Muscle of back (tissue), 3 donors: ENCODE measurements at regions not wholly inside any gene's neighbourhood (a gene's known extent, or its start where the extent isn't known, plus 50 kb on each side); places are given as distances from the start of the nearest gene placed in this dataset.
"Not testable (repeated sequence)": the region's sequence is repeated elsewhere in the genome, so short reads cannot be mapped to it uniquely, and the experiment has no call there.

Source experiments
- DNase-seq, 3 donors: peaks; one replicate each; pipeline versions ENCODE4 v3.0.0 to v3.0.0-alpha.2; 2013

DNA sequence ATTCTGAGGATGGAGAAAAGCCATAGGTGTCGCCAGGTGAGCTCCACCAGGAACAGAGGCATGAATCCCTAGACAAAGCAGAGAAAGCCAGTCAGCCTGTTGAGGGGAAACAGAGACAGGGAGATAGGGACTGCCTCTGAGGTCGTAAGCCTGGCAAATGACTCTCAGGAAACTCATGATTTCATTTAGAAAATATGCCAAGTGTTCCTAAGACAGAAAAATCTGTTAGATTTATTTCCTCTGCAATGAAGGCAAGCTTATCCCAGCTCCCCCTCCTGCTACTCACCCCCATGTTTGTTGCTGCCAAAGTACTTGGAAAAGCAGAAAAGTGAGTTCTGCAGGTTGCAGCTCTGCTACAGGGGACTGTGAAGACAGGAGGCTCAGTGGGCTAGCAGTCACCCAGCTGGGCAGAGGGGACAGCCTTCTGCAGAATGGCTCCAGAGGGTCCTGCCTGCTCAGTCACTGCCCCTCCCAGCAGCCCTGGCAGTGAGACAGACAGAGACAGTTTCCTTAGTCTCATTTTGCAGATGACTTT is 184.3 kb downstream of the ADRA2A start:
- DNase-seq = no peak

DNA sequence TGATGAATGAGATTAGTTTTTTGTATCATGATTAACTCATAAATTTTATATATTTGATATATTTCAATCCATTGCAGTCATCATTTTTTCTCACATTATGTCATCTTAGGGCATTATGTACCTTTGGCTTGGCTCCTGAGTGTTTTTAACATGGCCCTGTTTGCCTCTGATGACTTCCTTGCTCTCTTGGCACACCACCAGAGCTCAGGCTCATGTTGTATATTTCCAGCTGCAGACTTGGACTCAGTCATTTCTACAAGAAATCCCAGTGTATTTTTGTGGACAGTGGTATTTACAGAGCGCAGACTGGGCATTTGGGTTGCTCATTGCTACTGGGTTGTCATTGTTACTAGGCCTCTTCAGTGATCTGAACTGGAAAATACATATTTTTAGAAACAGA is 188.5 kb downstream of the ADRA2A start:
- no peak for DNase-seq

DNA sequence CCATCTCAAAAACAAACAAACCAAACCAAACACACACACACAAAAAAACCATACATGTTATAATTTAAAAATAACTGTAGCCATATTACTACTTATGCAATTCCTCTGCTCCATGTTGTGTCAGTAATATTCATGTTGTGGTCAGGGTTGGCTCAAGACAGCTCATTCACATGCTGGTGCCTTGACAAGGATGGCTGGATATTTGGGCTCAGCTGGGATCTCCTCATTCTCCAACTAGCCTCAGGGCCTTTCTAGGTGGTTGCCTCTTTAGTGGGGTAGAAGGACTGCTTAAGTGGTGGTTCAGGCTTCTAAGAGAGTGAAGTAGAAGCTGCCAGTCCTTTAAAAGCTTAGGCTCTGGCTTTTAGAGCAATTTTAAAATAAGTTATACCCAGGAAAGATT is 189.3 kb downstream of the ADRA2A start:
- DNase-seq = no peak

DNA sequence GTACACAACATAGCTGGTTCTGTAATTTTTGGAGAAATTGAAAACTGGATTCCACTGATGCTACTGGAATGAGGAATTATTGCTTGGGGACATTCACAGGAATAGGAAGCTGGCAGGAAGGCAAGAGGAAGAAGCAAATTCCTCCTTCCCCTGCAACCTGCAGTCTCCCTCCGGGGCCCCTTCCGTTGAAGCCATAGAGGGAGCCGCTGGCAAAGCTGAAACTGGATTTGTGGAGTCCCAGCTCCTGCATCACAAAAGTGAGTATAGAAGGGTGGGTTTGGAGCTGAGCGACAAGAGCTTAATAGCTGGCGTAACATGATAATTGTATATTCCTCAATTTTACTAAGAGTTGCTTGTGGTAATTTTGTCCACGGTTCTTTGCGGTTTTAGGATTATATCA is 190.8 kb downstream of the ADRA2A start:
- no peak for DNase-seq

DNA sequence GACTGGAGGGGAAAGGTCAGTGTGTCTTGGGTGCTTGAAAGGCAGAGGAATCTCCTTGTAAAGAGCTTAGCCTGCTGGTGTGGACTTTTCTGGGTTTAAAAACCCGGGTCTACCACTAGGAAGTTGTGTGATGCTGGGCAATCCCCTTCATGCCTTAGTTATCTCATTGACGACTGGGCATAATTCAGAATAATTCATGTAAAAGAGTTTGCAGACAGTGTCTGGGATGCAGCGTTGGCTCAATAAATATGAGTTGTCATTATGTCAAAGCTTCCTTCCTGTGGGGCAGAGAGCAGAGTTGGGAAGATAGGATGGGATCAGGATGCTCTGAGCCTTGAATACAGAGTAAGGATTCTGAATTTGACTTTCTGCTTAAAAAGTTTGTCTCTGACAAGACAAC is 196.4 kb downstream of the ADRA2A start:
- DNase-seq = no peak

DNA sequence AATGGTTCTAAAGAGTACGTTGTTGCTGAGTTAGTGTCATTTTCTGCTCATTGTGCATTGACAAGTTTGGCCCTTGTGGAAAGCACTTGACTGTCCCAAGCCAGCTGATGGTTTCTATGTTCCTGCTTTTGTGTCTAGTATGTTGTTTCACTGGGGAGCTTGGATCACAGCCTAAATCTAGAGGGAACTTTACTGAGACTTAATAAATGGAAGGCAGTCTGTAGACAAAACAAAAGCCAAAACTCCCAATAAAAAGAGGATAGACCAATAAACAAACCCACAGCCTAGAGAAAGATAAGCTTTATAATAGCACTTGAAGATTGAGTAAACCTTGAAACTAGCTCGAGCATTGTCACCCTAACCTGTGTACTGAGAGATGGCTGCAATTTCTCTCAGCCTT is 196.8 kb downstream of the ADRA2A start:
- DNase-seq = no peak

DNA sequence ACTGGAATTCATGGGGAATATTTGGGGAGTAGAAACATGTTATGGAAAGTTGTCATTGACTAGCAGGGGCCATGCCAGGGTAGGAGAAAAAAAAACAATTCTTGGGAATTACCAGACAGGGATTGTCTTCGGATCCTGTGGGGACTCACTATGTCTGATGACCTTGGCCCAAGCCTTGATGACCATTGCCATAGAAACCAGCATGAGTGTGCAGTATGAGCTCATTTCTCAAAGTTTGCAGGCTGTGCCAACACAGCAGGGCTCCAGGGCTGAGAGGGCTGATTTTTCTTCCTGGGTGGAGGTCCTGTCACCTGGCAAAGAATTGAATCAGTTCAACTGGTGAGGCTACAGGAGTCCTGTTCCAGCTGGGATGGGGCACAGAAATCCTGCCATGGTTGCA is 198.3 kb downstream of the ADRA2A start:
- no peak for DNase-seq

DNA sequence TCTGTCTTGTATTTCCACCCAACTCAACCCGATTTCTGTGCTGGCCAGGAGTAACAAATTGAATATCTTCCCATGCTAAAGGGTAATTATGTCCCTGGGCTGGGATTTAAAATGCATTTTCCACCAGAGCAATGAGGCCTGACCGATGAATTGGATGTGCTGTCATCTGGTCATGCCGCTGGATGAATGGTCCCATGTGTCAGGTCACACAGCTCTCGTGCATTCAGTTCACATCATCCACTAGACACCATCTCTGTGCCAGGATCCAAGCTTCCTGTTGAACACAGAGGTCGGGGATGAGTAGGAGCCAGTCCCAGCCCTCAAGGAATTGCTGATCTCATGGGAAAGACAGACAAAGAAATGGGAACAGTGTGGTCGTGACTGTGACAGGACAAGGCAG is 200.8 kb downstream of the ADRA2A start:
- DNase-seq = peak in 1 of 3 donors; percentile 37

DNA sequence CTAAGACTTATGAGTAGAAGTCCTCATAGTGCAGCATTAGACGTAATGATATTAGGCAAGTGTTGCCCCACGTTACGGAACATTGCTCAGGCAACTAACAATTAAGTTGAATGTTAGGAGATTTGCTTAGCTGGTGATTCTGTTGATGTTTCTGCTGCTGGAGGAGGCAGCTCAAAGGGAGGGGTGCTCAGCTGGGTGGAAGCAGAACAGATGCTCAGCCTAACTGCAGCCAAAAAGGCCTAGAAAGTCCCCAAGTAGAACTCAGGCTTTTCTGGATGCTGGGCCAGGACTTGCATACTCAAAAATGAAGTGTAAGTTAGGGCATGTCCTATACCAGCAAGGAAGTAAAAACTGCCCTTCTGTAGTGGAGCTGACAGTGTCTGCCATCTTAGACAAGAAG is 201.4 kb downstream of the ADRA2A start:
- no peak for DNase-seq

DNA sequence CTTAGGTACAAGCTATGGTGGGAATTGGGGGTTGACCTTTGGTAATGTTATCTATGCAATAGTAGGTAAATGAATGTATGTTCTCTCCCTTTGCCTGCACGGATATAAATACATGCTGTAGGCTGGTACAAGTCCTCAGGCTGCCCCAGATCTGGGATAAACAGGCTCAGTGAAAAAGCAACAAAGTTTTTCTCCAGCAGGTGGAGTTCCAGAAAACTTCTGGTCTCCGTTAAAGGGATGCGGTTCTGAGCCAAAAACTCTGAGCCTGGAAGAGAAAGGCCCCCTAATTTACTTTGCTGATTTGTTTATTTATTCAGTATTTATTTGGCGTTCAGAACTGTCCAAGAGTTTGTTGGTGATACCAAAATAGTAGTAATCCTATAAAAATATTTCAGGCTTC is 204.7 kb downstream of the ADRA2A start:
- peak in 1 of 3 donors; percentile 52 for DNase-seq

DNA sequence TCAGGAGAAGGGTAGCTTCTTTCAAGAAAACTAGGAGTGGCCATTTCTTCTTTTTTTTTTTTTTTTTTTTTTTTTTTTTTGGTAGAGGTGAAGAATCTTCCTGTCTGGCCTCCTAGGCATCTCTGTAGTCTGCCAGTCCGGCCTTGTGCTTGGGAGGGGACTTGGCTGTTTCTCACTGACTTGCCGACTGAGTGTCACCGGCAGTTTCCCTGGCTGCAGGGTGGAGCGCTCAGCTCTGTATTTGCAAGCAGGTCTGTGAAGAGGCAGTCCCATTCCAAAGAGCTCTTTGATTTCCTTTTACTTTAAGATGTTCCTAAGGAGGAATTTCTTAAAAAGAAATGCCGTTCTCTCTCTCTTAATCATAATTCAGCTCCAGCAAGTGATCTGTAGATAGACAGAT is 212.6 kb downstream of the ADRA2A start:
- DNase-seq = no peak

DNA sequence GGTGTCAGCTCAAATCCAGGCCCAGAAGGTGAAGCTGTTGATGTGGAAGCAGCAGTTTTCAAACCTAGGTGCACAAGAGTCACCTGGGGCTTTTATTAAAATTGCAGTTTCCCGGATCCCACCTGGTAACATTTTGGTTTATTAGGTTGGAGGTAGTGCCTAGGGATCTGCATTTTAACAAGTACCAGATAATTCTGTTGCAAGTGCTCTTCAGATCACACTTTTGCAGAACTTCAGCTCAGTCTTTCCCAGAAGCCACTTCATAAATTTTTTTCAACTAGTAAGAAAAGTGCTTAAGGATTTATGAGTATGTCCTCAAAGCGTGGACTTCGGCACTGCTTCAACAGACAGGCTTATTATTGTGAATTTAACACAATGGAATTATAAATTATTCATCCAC is 213.8 kb downstream of the ADRA2A start:
- no peak for DNase-seq

DNA sequence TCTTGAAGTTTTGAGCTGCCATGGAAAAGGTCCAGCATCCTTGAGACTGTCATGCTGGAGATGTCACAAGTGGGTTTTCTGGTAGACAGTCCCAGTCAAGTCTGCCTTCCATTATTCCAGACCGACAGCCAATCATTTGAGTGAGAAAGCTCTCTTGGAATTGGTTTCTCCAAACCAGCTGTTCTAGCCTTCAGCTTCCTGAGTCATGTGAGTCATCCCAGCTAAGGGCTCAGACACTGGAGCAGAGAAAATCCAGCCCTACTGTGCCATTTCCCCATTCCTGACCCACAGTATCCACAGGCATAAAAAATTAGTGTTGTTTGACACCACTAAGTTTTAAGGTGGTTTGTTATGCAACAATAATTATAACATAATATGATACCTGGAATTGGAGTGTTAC is 219.0 kb downstream of the ADRA2A start:
- DNase-seq = no peak

DNA sequence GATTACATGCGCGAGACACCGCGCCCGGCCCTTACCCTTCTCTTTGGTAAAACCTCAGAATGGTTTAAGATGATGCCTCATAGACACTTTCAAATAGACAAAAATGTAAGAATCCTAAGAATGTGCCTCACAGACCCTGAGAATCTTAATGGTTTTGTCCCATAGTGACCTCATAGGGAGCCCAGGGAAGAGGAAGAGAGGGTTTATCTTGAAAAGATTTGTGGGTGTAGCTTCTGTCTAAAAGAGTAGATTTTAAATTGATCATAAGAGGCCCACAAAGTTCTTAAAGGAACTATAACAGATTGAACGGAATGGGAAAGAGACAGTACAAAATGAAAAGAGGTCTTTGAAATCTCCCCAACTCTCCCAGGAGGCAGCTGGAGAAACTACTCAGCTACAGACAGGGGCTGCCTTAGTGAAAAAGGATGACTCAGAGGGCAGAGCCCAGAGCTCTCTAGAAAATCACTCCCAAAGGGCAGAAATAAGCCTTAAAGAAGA is 220.6 kb downstream of the ADRA2A start:
- DNase-seq = peak in 2 of 3 donors; percentile 19 to 36

DNA sequence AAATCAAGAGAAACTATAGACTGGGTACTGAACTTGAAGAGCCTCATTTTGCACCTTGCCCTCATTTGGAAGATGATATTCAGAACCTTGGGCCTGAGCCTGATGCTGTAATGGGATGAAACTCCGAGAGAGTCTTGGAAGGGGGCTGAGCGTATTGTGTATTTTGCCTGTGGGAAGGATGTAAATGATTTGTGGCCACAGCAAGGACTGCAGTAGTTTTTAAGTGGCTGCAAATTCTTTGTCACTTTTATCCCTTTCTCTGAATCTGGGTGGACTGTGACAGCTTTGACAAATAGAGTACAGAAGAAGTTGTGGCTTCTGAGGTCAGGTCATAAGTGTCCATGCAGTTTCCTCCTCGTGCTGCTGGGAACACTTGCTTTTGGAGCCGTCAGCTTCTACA is 221.2 kb downstream of the ADRA2A start:
- peak in 1 of 3 donors; percentile 10 for DNase-seq

DNA sequence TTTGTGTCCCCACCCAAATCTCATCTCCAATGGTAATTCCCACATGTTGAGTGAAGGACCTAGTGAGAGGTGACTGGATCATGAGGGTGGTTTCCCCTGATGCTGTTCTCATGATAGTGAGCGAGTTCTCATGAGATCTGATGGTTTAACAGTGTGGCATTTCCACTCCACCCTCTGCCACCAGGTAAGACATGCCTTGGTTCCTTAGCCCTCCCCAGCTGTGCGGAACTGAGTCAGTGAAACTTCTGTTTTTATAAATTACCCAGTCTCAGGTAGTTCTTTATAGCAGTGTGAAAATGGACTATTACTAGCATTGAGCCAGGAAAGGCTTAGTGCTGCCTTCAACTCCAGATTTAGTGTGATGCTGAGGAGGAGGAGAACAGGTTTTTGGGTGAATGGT is 222.2 kb downstream of the ADRA2A start:
- DNase-seq = no peak

DNA sequence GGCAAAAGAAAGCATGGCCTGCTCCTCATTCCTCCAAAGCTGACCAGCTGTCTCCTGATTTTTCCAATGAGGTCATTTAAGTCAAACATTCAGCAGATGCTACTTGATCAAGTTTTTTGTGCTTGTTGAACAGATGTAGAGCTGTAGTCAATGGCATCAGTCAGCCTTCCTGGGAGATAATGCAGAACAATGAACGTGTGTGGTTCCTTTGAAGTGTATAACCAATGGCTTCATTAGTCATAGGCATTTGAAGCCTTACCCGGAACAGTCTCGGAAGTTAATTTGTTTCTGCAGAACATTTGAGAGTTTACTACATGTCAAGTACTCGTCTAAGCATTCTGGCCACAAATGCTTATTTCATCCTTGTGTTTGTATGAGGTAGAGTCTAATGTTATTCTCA is 227.1 kb downstream of the ADRA2A start:
- DNase-seq = no peak

DNA sequence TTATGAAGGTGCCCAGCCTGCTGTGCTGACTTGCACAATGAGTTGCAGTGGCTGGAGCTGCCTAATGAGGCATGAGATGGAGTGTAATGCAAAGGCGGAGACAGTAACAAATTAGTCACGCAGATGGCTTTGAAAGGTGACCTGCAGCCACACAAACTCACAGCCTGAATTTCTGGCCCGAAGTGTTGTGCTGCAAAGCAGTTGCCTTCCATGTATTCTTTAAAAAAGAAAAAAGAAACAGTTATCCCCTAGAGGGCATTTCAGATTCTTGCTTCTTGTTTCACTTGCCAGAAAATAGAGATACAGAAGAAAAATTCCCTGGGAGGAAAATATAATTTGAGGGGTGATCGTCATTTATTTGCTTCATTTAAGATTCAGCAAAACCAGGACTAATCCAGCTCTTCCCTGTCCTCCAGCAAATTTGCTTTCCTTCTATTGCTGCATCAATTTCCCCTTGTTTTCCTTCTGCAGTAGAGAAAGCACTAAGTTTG is 239.9 kb downstream of the ADRA2A start:
- peak in 1 of 3 donors; percentile 10 for DNase-seq

DNA sequence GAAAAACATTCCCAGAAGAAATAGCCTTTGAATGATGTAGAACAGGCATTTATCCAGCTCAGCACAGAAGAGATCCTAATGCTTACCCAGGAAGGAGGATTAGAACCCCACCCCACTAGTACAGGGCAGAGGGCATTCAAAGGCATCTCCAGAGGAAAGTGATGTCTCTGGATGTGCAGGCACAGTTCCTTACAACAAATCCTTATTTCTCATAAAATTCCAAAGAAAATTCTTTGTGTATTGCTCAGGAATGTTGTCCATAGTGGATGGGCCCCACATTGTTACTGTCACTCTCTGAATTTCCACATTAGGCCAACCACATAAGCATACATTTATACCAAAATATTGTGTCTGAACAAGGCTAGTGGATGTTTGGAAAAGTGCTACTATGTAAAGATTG is 243.0 kb downstream of the ADRA2A start:
- DNase-seq = no peak

DNA sequence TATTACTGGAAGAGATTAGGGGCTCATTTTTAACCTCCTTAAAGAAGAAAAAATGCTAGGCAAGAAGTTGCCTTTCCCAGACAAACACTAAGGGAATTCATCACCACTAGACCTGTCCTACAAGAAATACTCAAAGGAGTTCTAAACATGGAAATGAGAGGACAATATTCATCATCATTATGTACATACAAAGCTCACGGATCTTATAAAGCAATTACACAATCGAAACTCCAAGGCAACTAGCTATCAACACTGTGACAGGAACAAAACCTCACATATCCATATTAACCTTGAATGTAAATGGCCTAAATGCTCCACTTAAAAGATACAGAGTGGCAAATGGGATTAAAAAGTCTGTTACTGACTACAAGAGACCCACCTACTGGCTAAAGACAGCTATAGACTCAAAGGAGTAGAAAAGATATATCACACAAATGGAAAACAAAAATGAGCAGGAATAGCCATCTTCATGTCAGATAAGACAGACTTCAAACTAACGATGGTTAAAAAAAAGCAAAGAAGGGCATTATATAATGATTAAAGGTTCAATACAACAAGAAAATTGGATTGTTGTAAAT is 246.6 kb downstream of the ADRA2A start:
- DNase-seq = no peak

DNA sequence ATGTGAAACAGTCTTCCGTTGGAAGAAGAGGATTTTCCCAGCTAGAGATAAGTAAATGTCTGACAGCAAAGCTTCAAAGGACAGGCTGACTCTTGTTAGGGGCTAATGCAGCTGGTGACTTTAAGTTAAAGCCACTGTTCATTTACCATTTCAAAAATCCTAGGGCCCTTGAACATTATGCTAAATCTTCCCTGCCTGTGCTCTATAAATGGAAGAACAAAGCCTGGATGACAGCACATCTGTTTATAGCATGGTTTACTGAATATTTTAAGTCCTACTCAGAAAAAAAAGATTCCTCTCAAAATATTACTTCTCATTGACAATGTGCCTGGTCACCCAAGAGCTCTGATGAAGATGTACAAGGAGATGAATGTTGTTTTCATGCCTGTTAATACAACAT is 255.3 kb downstream of the ADRA2A start:
- not testable (repeated sequence) for DNase-seq

DNA sequence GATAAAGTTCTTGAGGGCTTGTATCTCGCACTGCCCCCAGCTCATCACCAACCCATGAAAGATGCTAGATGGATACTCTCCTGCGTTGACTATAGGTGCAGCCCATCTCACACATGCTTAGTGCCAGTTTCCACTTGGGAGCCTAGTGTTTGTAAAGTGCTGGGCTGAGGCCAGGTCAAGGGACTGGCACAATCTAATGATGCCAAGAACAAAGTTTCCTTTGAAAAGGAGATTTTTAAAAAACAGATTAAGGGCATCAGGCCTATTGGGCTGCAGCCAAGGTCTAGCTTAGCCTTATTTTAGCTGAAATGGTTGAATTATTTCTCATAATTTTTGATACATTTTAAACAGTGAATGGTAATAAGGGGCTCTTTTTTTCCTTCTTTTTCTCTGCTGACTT is 259.0 kb downstream of the ADRA2A start:
- no peak for DNase-seq

DNA sequence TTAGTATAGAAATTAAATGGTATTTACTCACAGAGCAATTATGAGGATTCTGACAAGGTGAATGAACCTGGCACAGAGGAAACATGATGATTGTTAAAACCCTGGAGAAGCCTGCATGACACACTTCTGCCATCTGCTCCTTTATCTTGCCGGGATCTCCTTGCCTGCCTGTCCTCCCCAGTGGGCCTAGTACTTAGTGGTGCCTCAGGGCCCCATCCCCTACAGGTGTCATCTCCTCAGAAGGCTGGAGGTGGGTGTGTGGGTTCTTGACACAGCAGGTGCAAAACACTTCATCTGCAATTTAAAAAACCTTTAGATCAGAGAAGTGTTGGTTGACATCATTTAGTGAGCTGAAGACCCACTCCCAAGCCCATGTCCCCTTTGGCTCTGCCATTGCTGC is 261.2 kb downstream of the ADRA2A start:
- no peak for DNase-seq

DNA sequence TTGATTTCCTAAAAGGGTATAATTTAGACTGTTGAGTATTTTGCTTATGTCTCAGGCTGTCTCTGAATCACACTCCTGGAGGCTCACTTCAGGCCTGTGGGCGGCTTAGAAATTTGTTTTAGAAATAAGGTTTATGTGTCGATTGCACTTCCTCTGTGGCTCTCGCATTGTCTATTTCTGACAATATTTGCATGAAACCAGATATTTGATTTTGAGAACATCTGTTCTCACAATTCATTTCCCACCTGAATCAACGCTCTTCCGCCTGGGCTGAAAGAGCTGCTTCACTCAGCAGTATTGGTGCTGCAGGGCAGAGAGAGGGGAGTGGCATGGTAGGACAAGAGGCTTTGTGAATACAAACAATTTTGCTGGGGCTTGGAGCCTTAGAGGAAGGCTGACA is 262.0 kb downstream of the ADRA2A start:
- DNase-seq = no peak
